Tibial artery (tissue), 4 donors: ENCODE measurements at regions not wholly inside any gene's neighbourhood (a gene's known extent, or its start where the extent isn't known, plus 50 kb on each side); places are given as distances from the start of the nearest gene placed in this dataset.
"Not testable (repeated sequence)": the region's sequence is repeated elsewhere in the genome, so short reads cannot be mapped to it uniquely, and the experiment has no call there.

Source experiments
- DNase-seq, 2 donors: peaks; one replicate each; pipeline ENCODE4 v3.0.0-alpha.2; 2019
- H3K27ac ChIP-seq, 2 donors: fragments of 200-600 bp; sonication (generic) in 1 of 2; 1 replicate in 1 of 2; 2 replicates in 1 of 2; pipeline ENCODE4 v1.5.1; 2018 to 2019; ENCODE audit warnings: mild to moderate bottlenecking in 1 of 2
- H3K27me3 ChIP-seq, 2 donors: fragments of 200-600 bp; sonication (generic) in 1 of 2; one replicate each; pipeline versions ENCODE4 v1.5.1 to v1.6.0; 2016 to 2019
- H3K36me3 ChIP-seq, 3 donors: fragments of 200-600 bp; sonication (generic) in 2 of 3; one replicate each; pipeline ENCODE4 v1.5.1; 2016 to 2019; ENCODE audit warnings: mild to moderate bottlenecking in 2 of 3
- H3K4me1 ChIP-seq, 4 donors: fragments of 200-600 bp; sonication (generic) in 2 of 4; 1 replicate in 3 of 4; 2 replicates in 1 of 4; pipeline ENCODE4 v1.5.1; 2016 to 2019
- H3K4me3 ChIP-seq, 2 donors: fragments of 200-600 bp; sonication (generic) in 1 of 2; 1 replicate in 1 of 2; 2 replicates in 1 of 2; pipeline ENCODE4 v1.5.1; 2018 to 2019; ENCODE audit warnings: mild to moderate bottlenecking in 2 of 2
- H3K9me3 ChIP-seq, 3 donors: fragments of 200-600 bp; sonication (generic) in 1 of 3; one replicate each; pipeline ENCODE4 v1.5.1; 2016 to 2019
- intact Hi-C: fragments of 100-400 bp; cut with DNase I; formaldehyde crosslinking; loops from one replicate; pipeline ENCODE4 v1.15.0; 2023; ENCODE audit warnings: low total_unique reads
- TF ChIP-seq, protein P1 (sequence below), 2 experiments: fragments of 200-600 bp in 1 of 2; fragments of 450-650 bp in 1 of 2; IDR thresholded peaks; one replicate each; pipeline ENCODE4 v1.5.1; 2017 to 2019; ENCODE audit warnings: antibody characterized with exemption in 2 of 2, mild to moderate bottlenecking in 1 of 2, moderate library complexity in 1 of 2

DNA sequence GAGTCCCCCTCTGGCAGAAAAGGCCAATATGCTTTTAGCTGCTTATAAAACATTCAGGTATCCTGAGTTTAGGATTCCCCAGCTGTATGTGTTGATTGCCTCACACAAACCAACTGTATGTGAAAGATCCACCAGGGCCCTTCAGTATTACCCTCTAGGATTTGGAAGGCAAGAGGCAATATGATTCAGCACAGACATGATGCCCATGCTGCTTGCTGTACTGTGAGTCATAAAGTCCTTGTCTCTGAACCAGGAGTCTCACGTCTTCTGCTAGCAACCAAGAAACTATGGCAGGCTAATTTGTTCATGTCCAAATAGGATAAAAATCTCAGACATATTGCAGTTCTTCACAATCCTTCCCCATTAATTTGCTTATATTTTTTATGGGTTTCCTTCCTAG is 789.2 kb upstream of the SLC35B3 start:
- intact Hi-C loops, result no loop called here
- H3K4me1 ChIP-seq, result no peaks in the 10 kb centered on the region
- no peak overlapping the region for H3K4me3 ChIP-seq
- H3K27me3 ChIP-seq, result no peaks in the 10 kb centered on the region
- no peaks in the 10 kb centered on the region for H3K36me3 ChIP-seq
- DNase-seq, result no peak
- H3K27ac ChIP-seq, result no peak overlapping the region
- H3K9me3 ChIP-seq, result no peaks in the 10 kb centered on the region
- TF ChIP-seq, protein P1, sequence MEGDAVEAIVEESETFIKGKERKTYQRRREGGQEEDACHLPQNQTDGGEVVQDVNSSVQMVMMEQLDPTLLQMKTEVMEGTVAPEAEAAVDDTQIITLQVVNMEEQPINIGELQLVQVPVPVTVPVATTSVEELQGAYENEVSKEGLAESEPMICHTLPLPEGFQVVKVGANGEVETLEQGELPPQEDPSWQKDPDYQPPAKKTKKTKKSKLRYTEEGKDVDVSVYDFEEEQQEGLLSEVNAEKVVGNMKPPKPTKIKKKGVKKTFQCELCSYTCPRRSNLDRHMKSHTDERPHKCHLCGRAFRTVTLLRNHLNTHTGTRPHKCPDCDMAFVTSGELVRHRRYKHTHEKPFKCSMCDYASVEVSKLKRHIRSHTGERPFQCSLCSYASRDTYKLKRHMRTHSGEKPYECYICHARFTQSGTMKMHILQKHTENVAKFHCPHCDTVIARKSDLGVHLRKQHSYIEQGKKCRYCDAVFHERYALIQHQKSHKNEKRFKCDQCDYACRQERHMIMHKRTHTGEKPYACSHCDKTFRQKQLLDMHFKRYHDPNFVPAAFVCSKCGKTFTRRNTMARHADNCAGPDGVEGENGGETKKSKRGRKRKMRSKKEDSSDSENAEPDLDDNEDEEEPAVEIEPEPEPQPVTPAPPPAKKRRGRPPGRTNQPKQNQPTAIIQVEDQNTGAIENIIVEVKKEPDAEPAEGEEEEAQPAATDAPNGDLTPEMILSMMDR (IDR thresholded peaks at IDR 0.05), result no peak

DNA sequence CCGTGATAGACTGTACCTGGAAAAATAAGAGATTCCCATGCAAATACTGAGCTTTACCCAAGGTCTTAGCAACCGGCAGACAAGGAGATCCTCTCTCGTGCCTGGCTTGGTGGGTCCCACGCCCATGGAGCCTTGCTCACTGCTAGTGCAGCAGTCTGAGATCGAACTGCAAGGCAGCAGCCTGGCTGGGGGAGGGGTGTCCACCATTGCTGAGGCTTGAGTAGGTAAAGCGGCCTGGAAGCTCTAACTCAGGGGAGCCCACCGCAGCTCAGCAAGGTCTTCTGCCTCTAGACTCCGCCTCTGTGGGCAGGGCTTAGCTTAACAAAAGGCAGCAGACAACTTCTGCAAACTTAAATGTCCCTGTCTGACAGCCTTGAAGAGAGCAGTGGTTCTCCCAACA is 778.4 kb upstream of the SLC35B3 start:
- intact Hi-C loops, H3K36me3 ChIP-seq, H3K9me3 ChIP-seq, H3K4me1 ChIP-seq, H3K4me3 ChIP-seq, DNase-seq, H3K27me3 ChIP-seq, H3K27ac ChIP-seq: not testable (repeated sequence)

DNA sequence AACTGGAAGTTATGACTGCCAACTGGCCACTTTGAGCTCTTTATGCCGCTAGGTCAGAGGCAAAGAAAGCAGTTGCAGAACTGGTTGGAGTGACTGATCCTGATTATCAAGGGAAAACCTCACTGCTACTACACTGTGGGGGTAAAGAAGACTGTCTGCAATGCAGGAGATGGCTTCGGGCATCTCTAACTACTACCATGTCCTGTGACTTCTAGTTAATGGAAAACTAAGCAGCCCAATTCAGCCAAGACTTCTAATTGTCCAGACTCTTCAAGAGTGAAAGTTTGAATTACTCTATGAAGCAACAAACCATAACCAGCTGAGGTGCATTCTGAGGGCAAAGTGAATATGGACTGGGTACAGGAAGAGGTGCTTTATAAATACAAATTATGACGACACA is 773.6 kb upstream of the SLC35B3 start:
- no peak for DNase-seq
- Histone ChIP-seq H3K27ac (no peak overlapping the region), H3K36me3 (no peaks in the 10 kb centered on the region), H3K9me3 (peaks cover 0 to 4% (median 0%) of the 10 kb centered on the region in 3 donors), H3K4me1 (no peaks in the 10 kb centered on the region), H3K27me3 (no peaks in the 10 kb centered on the region), H3K4me3 (no peak overlapping the region)
- TF ChIP-seq, protein P1 (IDR thresholded peaks at IDR 0.05), result no peak
- intact Hi-C loops, result no loop called here

DNA sequence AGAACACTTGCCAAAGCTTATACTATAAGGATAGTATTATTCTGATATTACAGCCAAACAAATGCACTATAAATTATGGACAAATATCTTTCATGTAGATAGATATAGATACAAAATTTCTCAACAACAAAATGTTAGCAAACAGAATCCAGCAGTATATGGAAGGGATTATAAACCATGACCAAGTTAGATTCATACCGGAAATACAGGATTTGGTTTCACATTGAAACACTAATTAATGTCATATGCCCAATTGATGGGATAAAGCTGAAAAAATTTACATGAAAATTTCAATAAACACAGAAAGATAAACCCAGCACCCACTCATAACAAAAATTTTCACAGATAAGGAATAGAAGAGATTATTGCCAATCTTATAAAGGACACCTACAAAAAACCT is 770.3 kb upstream of the SLC35B3 start:
- DNase-seq, result no peak

DNA sequence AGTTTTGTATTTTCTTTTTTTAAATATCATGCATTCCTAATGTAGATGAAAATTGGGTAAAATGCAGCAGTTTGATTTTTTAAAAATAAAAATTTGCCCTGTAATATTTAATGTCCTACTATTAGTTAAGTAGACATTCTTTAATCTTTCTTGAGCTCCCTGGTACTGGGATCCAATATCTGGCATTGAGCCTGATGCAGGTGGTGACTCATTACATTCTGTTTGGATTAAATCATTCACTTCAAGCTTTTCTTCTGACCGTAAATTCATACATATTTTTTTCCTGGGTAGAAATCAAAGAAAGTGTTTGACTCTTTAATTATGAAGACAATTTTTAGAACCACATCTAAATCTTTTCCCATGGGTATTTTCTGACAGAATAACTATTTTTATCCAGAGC is 768.8 kb upstream of the SLC35B3 start:
- H3K4me3 ChIP-seq, result no peak overlapping the region
- TF ChIP-seq, protein P1 (IDR thresholded peaks at IDR 0.05), result no peak
- H3K27me3 ChIP-seq, result no peaks in the 10 kb centered on the region
- intact Hi-C loops, result no loop called here
- peaks cover 0 to 4% (median 0%) of the 10 kb centered on the region in 3 donors for H3K9me3 ChIP-seq
- H3K36me3 ChIP-seq, result no peaks in the 10 kb centered on the region
- no peak overlapping the region for H3K27ac ChIP-seq
- no peak for DNase-seq
- H3K4me1 ChIP-seq, result no peaks in the 10 kb centered on the region

More for the DNA sequence above, 770.3 kb upstream of the SLC35B3 start:
- Histone ChIP-seq H3K9me3 (peaks cover 0 to 4% (median 0%) of the 10 kb centered on the region in 3 donors), H3K4me1 (no peaks in the 10 kb centered on the region), H3K36me3 (no peaks in the 10 kb centered on the region), H3K27me3 (no peaks in the 10 kb centered on the region), H3K27ac (no peak overlapping the region), H3K4me3 (no peak overlapping the region)
- intact Hi-C loops, result no loop called here
- TF ChIP-seq, protein P1 (IDR thresholded peaks at IDR 0.05), result no peak

DNA sequence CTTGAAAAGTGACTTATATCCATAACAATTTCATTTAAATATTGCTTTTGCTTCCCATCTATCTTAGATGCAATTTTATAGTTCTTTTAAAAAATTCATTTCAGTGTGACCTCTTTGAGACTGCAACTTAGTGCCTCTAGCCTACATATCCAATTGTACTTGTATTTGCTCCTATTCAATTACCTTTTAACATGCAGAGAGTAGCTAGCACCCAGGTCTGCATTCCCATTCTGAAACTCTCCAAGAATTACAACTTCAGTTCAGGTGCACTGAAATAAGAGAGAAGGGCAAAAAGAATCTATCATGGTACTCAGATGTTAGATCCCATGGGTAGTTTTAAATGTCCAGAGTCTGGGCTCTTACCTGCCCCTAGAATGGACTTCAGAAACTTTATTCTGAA is 765.4 kb upstream of the SLC35B3 start:
- no peaks in the 10 kb centered on the region for H3K4me1 ChIP-seq
- no peaks in the 10 kb centered on the region for H3K27me3 ChIP-seq
- intact Hi-C loops, result no loop called here
- H3K4me3 ChIP-seq, result no peak overlapping the region
- no peak for DNase-seq
- H3K27ac ChIP-seq, result no peak overlapping the region
- TF ChIP-seq, protein P1 (IDR thresholded peaks at IDR 0.05), result no peak
- no peaks in the 10 kb centered on the region for H3K36me3 ChIP-seq
- H3K9me3 ChIP-seq, result peaks cover 0 to 4% (median 0%) of the 10 kb centered on the region in 3 donors
